WTC11 (cell line): ENCODE measurements at regions not wholly inside any gene's neighbourhood (a gene's known extent, or its start where the extent isn't known, plus 50 kb on each side); places are given as distances from the start of the nearest gene placed in this dataset.

ENCODE experiments used
- ATAC-seq: fragments of 200-7000 bp; cut with Tn5 transposase; 2 replicates; pipeline ENCODE4 v1.10.0; 2021; ENCODE audit warnings: mild to moderate bottlenecking, moderate library complexity
- CTCF ChIA-PET: fragments of 300-600 bp; sonication (Branson Sonifier 250); formaldehyde crosslinking; loops from one replicate; lab custom pipeline; 2021; ENCODE audit warnings: antibody characterized with exemption; lab: Charles Lee
- POLR2A ChIA-PET: fragments of 350-600 bp; sonication (Branson Sonifier 250); formaldehyde crosslinking; loops from one replicate; lab custom pipeline; 2021; ENCODE audit warnings: antibody characterized with exemption; lab: Charles Lee
- DNase-seq: peaks from one replicate; pipeline ENCODE4 v3.0.0; 2021; ENCODE audit warnings: low spot score
- H3K27ac Mint-ChIP-seq: 2 replicates; pipeline ENCODE4 v1.8.0; 2021; ENCODE audit warnings: mixed read lengths
- H3K27me3 Mint-ChIP-seq: 2 replicates; pipeline ENCODE4 v1.8.0; 2021; ENCODE audit warnings: low read depth, mild to moderate bottlenecking, moderate library complexity, mixed read lengths
- H3K36me3 Mint-ChIP-seq: 2 replicates; pipeline ENCODE4 v1.8.0; 2021; ENCODE audit warnings: mixed read lengths
- H3K4me1 Mint-ChIP-seq: 2 replicates; pipeline ENCODE4 v1.8.0; 2022; ENCODE audit warnings: mixed read lengths
- H3K4me3 Mint-ChIP-seq: 2 replicates; pipeline ENCODE4 v1.8.0; 2021; ENCODE audit warnings: mild to moderate bottlenecking, moderate library complexity, mixed read lengths
- H3K9me3 Mint-ChIP-seq: 2 replicates; pipeline ENCODE4 v1.8.0; 2021; ENCODE audit warnings: mixed read lengths
- E2F1 ChIP-seq: sonication (generic); formaldehyde crosslinking; IDR thresholded peaks from 2 replicates; pipeline ENCODE4 v1.8.0; 2022; ENCODE audit warnings: mild to moderate bottlenecking, missing genetic modification reagents
- E2F5 ChIP-seq: sonication (generic); formaldehyde crosslinking; IDR thresholded peaks from 2 replicates; pipeline ENCODE4 v1.8.1; 2022; ENCODE audit warnings: mild to moderate bottlenecking, moderate library complexity, missing genetic modification reagents
- ESRRA ChIP-seq: sonication (generic); formaldehyde crosslinking; IDR thresholded peaks from 2 replicates; pipeline ENCODE4 v1.8.1; 2022; ENCODE audit warnings: mild to moderate bottlenecking, missing genetic modification reagents, borderline replicate concordance
- IRF2 ChIP-seq: sonication (generic); formaldehyde crosslinking; IDR thresholded peaks from 2 replicates; pipeline ENCODE4 v1.8.0; 2022; ENCODE audit warnings: low read depth, missing genetic modification reagents, borderline replicate concordance
- JAZF1 ChIP-seq: fragments of 250-450 bp; sonication (Bioruptor Pico); IDR thresholded peaks from 2 replicates; pipeline ENCODE4 v1.9.0; 2021; ENCODE audit warnings: moderate library complexity, mild to moderate bottlenecking, inconsistent platforms
- MAX ChIP-seq: sonication (generic); formaldehyde crosslinking; IDR thresholded peaks from 2 replicates; pipeline ENCODE4 v1.8.0; 2022; ENCODE audit warnings: mild to moderate bottlenecking, missing genetic modification reagents
- NFE2L1 ChIP-seq: sonication (generic); formaldehyde crosslinking; IDR thresholded peaks from 2 replicates; pipeline ENCODE4 v1.8.1; 2023; ENCODE audit warnings: missing genetic modification reagents
- STAT6 ChIP-seq: sonication (generic); formaldehyde crosslinking; conservative IDR thresholded peaks from 2 replicates; pipeline ENCODE4 v1.8.1; 2023; ENCODE audit warnings: mild to moderate bottlenecking, low read depth, missing genetic modification reagents, moderate library complexity
- TEAD1 ChIP-seq: sonication (generic); formaldehyde crosslinking; IDR thresholded peaks from 2 replicates; pipeline ENCODE4 v1.8.0; 2022; ENCODE audit warnings: mild to moderate bottlenecking, missing genetic modification reagents
- USF2 ChIP-seq: sonication (generic); formaldehyde crosslinking; IDR thresholded peaks from 2 replicates; pipeline ENCODE4 v1.8.1; 2023; ENCODE audit warnings: mild to moderate bottlenecking, missing genetic modification reagents, moderate library complexity
- ZNF281 ChIP-seq: sonication (generic); formaldehyde crosslinking; IDR thresholded peaks from 2 replicates; pipeline ENCODE4 v1.8.0; 2023; ENCODE audit warnings: mild to moderate bottlenecking, missing genetic modification reagents
- ZNF396 ChIP-seq: fragments of 250-450 bp; sonication (Bioruptor Pico); IDR thresholded peaks from 2 replicates; pipeline ENCODE4 v1.8.0; 2021; ENCODE audit warnings: mild to moderate bottlenecking, moderate library complexity, borderline replicate concordance
- ZNF416 ChIP-seq: fragments of 250-450 bp; sonication (Bioruptor Pico); IDR thresholded peaks from 2 replicates; pipeline ENCODE4 v1.9.0; 2021; ENCODE audit warnings: mild to moderate bottlenecking, inconsistent platforms
- ZNF423 ChIP-seq: fragments of 250-450 bp; sonication (Bioruptor Pico); IDR thresholded peaks from 2 replicates; pipeline ENCODE4 v2.1.2; 2022; ENCODE audit warnings: mild to moderate bottlenecking, moderate library complexity
- ZNF425 ChIP-seq: fragments of 250-450 bp; sonication (Bioruptor Pico); conservative IDR thresholded peaks from 2 replicates; pipeline ENCODE4 v1.9.0; 2021; ENCODE audit warnings: mild to moderate bottlenecking
- ZSCAN18 ChIP-seq: fragments of 250-450 bp; sonication (Bioruptor Pico); IDR thresholded peaks from 2 replicates; pipeline ENCODE4 v2.1.2; 2022; ENCODE audit warnings: mild to moderate bottlenecking, moderate library complexity

GRCh38 chr2:228624733-228625132, 443.2 kb upstream of the SPHKAP start:
- DNase-seq (no peak), ATAC-seq (no peak)
- ChIA-PET CTCF (no interaction called here), POLR2A (no interaction called here)
- H3K9me3 Mint-ChIP-seq, result no peaks in the 10 kb centered on the region
- peaks cover 5% of the 10 kb centered on the region; the same call in 1 of the 2 replicates for H3K4me1 Mint-ChIP-seq
- H3K4me3 Mint-ChIP-seq, result no peak overlapping the region
- no peak overlapping the region for H3K27ac Mint-ChIP-seq
- H3K27me3 Mint-ChIP-seq, result no peaks in the 10 kb centered on the region
- H3K36me3 Mint-ChIP-seq, result no peaks in the 10 kb centered on the region
- TF ChIP-seq ZNF425 (CRISPR knock-in tag), result no peak
- TF ChIP-seq IRF2 (CRISPR knock-in tag), result no peak
- no peak for TF ChIP-seq JAZF1 (CRISPR knock-in tag)
- TF ChIP-seq E2F5 (CRISPR knock-in tag), result no peak
- no peak for TF ChIP-seq ZNF423
- no peak for TF ChIP-seq MAX (CRISPR knock-in tag)
- TF ChIP-seq E2F1, result no peak
- TF ChIP-seq ESRRA, result no peak
- TF ChIP-seq STAT6 (CRISPR knock-in tag), result no peak
- no peak for TF ChIP-seq ZNF416 (CRISPR knock-in tag)
- TF ChIP-seq NFE2L1 (CRISPR knock-in tag), result no peak
- TF ChIP-seq ZSCAN18 (CRISPR knock-in tag), result no peak
- TF ChIP-seq ZNF396 (CRISPR knock-in tag), result no peak
- no peak for TF ChIP-seq USF2
- no peak for TF ChIP-seq TEAD1 (CRISPR knock-in tag)
- no peak for TF ChIP-seq ZNF281 (CRISPR knock-in tag)
